WI38 (cell line): ENCODE measurements at regions not wholly inside any gene's neighbourhood (a gene's known extent, or its start where the extent isn't known, plus 50 kb on each side); places are given as distances from the start of the nearest gene placed in this dataset.

Experiments used
- H3K4me3 ChIP-seq: 2 replicates; pipeline ENCODE4 v1.5.1; 2011; ENCODE audit warnings: low read depth, mild to moderate bottlenecking, control low read depth, low read length
- CTCF ChIP-seq: IDR thresholded peaks from 2 replicates; pipeline ENCODE4 v1.5.1; 2012; ENCODE audit warnings: low read depth, mild to moderate bottlenecking, control low read depth, low read length

DNA sequence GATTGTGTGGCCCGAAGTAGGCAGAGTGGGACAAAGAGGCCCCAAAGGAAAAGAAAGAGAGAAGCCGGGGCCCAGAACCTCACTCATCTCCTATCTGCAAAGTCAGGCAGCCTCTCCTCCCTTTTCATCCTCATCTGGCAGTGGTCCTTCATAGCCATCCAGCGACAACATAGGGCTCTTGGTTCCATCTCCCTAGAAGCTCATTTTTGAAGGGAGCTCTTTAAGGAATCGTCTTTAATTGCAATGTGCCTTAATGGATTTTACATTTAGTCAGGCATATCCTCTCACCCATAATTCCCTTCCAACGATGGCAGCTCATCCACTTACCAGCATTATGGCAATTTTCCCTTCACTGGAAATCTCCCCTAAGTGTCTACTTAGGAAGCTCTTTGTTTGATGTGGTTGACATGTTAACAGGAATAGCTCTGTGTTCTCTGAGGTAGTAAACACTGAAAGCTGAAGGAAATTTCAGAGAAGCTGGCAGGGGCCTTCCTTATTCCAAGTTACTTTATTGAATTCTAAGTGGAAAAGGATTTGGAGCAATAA lies 780.6 kb downstream of the TSN start:
- H3K4me3 ChIP-seq, result no peak overlapping the region
- no peak for TF ChIP-seq CTCF

GRCh38 chr2:122539311-122539710 lies 783.9 kb downstream of the TSN start:
- no peak overlapping the region for H3K4me3 ChIP-seq
- TF ChIP-seq CTCF, result no peak

DNA sequence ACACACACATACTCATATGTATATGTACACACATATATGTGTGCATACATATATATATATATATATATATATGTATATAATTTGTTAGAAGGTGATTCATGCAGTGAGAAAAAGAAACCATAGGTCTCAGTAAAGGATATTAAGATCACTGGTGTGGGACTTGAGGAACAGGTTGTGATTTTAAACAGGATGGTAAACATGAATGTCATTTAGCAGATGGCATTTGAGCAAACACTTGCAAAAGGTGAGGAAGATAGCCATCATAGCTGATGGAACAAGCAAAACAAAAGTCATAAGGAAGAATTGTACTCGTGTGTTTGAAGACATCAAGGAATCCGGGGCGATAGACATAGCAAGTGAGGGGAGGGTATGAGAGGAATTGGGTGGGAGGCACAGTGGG lies 784.5 kb downstream of the TSN start:
- no peak overlapping the region for H3K4me3 ChIP-seq
- TF ChIP-seq CTCF, result no peak

DNA sequence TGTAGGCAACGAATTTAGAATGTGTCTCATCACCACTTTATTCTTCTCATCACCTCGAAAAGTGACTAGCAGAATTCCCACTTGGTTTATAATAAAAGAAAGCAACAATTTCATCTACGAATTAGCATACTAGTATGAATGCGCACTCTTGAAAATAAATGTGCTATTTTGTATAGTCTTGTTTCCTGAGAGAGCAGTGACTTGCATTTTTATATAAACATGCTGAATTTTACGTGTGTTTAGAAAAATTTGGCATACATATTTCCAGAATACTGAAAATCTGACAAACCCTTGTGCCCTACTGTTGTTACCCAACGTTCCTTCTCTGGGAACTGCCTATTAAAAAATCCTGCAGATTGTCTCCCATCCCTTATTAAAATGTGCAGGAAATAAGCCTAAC lies 786.8 kb downstream of the TSN start:
- no peak for TF ChIP-seq CTCF
- no peak overlapping the region for H3K4me3 ChIP-seq

DNA sequence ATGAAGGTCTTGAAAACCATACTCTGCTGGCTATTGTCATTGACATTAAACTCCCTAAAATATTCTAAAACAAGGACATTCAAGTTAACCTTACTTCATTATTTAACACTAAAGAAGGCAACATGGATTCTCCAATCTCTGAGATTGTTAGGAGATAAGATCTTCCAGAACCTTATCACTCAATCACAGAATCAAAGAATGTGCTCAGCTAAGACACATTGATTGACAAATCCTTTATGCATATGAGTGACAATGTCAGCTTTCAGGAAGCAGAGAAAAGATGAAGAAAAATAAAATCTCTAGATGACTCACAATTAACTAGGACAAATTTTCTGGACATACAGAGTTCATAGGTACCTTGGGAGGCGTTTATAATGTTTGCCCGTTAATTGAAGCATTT lies 787.2 kb downstream of the TSN start:
- H3K4me3 ChIP-seq, result no peak overlapping the region
- TF ChIP-seq CTCF, result no peak

GRCh38 chr2:122543815-122544214 lies 788.4 kb downstream of the TSN start:
- H3K4me3 ChIP-seq, result no peak overlapping the region
- no peak for TF ChIP-seq CTCF

- no peak for TF ChIP-seq CTCF
- no peak overlapping the region for H3K4me3 ChIP-seq
These were observed 790.4 kb downstream of the TSN start for GRCh38 chr2:122545821-122546220.
